ENCODE measurements at regions not wholly inside any gene's neighbourhood (a gene's known extent, or its start where the extent isn't known, plus 50 kb on each side); places are given as distances from the start of the nearest gene placed in this dataset.
"Not testable (repeated sequence)": the region's sequence is repeated elsewhere in the genome, so short reads cannot be mapped to it uniquely, and the experiment has no call there.

DNA sequence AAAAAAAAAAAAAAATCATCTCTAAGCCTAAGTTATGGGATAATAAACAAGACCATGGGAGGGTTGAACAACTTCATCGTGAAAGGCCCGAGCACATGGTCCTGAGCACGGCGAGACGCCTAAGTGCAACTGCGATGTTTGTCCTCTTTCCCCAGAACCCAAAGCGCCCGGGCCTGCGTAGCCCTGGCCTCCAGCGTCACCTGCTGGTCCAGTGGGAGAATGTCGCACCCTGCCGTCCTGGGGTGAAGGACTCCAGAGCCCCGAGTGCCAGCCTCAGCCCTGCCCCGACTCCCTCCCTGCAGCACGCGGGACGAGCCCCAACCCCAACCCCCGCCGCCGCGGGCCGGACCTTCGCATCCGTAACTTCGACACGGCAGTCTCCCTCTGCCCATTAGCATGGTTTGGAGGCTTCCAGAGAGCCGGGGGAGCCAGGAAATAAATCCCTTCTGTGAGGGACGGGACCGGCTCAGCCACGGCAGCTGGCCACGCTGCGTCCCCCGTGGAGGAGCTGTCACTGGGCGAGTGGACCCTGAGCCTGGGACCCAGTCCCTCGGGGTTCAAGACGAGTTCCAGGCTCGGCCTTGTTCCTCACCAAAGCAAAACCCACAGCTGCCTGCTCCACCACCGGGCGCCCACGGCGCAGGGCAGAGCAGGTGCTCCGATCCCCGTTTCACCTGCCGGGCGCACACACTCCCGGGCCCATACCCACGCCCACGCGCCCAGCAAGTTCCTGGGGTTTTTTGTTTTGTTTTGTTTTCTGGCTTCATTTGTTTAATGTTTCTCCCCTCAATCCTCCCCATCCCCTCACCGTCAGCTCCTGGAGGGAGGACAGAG is 132.5 kb upstream of the HAND1 start:
- Histone ChIP-seq H3K4me3 (peak overlapping the region; percentile 49; the same call in 1 of the 2 replicates), H3K4me2 (peak overlapping the region; percentile 71), H3K9ac (no peak overlapping the region), H3K27me3 (peaks cover 46% of the 10 kb centered on the region), H3K9me3 (no peaks in the 10 kb centered on the region), H3K36me3 (no peaks in the 10 kb centered on the region), H4K20me1 (peaks cover 6% of the 10 kb centered on the region; the same call in 1 of the 2 replicates), H3K4me1 (peaks cover 7% of the 10 kb centered on the region), H3K27ac (no peak overlapping the region)
- no peak for TF ChIP-seq Cebpa-rat (IDR thresholded peaks at IDR 0.05)

DNA sequence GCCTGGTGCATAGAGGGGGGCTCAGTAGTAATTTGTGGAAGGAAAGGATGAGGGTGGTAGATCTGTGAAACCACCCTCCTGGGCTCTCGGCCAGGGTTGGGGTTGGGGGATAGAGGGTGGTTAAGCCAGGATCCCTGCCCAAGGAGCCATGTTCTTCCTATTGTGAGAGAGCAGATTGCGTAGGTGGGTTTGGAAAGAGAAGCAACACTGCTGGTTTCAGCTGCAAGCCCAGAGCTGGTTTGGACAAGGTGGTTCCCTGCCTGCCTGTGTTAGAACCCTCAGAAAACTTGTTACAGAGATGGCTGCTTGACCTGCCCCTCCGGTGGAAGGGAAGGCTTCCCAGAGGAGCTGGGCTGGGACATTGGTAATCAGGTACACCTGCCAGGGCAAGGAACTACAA is 131.2 kb upstream of the HAND1 start:
- Histone ChIP-seq H3K9ac (no peak overlapping the region), H3K9me3 (no peaks in the 10 kb centered on the region), H3K4me3 (no peak overlapping the region), H3K36me3 (no peaks in the 10 kb centered on the region), H4K20me1 (peaks cover 6% of the 10 kb centered on the region; the same call in 1 of the 2 replicates), H3K4me2 (no peak overlapping the region), H3K27ac (no peak overlapping the region), H3K27me3 (peaks cover 46% of the 10 kb centered on the region), H3K4me1 (peaks cover 7% of the 10 kb centered on the region)
- no peak for TF ChIP-seq Cebpa-rat (IDR thresholded peaks at IDR 0.05)

GRCh38 chr5:154608531-154609011 is 130.5 kb upstream of the HAND1 start:
- Histone ChIP-seq H3K27me3 (peaks cover 46% of the 10 kb centered on the region), H4K20me1 (peaks cover 6% of the 10 kb centered on the region; the same call in 1 of the 2 replicates), H3K9ac (no peak overlapping the region), H3K36me3 (no peaks in the 10 kb centered on the region), H3K27ac (no peak overlapping the region), H3K4me1 (peaks cover 7% of the 10 kb centered on the region), H3K4me3 (no peak overlapping the region), H3K4me2 (no peak overlapping the region), H3K9me3 (no peaks in the 10 kb centered on the region)
- TF ChIP-seq Cebpa-rat (IDR thresholded peaks at IDR 0.05) = no peak

DNA sequence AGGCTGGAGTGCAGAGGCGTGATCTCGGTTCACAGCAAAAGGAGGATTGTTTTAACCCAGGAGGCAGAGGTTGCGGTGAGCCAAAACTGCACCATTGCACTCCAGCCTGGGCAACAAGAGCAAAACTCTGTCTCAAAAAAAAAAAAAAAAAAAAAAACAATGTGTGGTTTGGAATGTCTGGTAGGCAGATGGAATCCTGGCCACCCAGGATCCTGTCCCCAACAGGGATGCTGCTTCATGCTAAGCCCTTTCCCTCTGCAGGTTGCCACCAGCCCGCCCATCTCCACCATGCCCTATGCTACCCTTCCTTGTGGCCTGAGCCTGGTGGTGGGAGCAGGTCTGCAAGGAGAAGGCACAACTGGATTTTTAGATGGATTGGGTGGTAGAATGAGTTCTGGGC is 129.7 kb upstream of the HAND1 start:
- Histone ChIP-seq H3K4me1 (peaks cover 7% of the 10 kb centered on the region), H3K4me3 (no peak overlapping the region), H3K9me3 (no peaks in the 10 kb centered on the region), H4K20me1 (peaks cover 6% of the 10 kb centered on the region; the same call in 1 of the 2 replicates), H3K9ac (no peak overlapping the region), H3K4me2 (no peak overlapping the region), H3K36me3 (no peaks in the 10 kb centered on the region), H3K27me3 (peaks cover 39% of the 10 kb centered on the region), H3K27ac (no peak overlapping the region)
- TF ChIP-seq Cebpa-rat (IDR thresholded peaks at IDR 0.05) = no peak

- H4K20me1 ChIP-seq = peaks cover 6% of the 10 kb centered on the region; the same call in 1 of the 2 replicates
- H3K9me3 ChIP-seq = no peaks in the 10 kb centered on the region
- no peak for TF ChIP-seq Cebpa-rat (IDR thresholded peaks at IDR 0.05)
- no peak overlapping the region for H3K27ac ChIP-seq
- H3K27me3 ChIP-seq = peaks cover 24% of the 10 kb centered on the region
- peaks cover 7% of the 10 kb centered on the region for H3K4me1 ChIP-seq
- H3K9ac ChIP-seq = no peak overlapping the region
- no peak overlapping the region for H3K4me2 ChIP-seq
- H3K4me3 ChIP-seq = no peak overlapping the region
- no peaks in the 10 kb centered on the region for H3K36me3 ChIP-seq
Measured at GRCh38 chr5:154606246-154606645, 128.2 kb upstream of the HAND1 start.

DNA sequence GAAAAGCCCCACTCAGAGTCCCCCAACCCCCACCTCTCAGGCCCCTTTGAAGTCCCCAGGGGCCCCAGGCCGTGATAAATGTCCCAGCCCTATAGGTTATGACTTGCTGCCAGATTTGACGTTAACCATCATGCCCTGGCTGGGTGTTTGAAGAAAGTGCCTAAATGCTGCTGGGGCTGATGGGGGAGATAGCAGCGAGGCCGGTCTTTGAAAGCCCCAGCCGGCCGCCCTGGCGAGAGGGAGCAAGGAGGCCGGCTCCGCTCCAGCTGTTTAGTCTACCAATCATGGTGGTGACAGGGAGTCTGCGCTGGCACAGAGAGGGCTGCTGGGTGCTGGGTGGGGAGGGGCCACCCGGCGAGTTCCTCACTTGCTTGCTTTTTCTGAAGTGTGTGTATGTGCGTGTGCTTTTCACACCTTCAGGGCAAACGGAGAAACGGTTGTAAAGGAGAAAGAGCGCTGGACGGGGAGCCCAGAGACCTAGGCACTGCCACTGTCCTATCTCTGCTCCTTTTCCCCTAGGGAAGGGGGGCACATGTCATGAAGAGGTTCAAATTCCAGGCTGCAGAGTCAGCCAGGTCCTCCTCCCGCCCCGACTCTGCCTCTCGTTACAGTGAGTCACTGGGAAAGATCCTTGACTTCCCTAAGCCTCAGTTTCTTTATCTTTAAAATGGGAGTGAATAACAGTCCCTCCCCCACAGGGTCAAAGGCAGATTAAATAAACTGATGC is 126.1 kb upstream of the HAND1 start:
- Histone ChIP-seq H3K36me3 (no peaks in the 10 kb centered on the region), H3K9me3 (no peaks in the 10 kb centered on the region), H3K4me1 (no peaks in the 10 kb centered on the region; the same call in 1 of the 2 replicates), H3K4me3 (no peak overlapping the region), H3K27ac (no peak overlapping the region), H3K9ac (no peak overlapping the region), H4K20me1 (no peaks in the 10 kb centered on the region), H3K4me2 (peak overlapping the region; percentile 43; the same call in 1 of the 2 replicates), H3K27me3 (peaks cover 3% of the 10 kb centered on the region)
- TF ChIP-seq Cebpa-rat (IDR thresholded peaks at IDR 0.05) = no peak

GRCh38 chr5:154603485-154603884 is 125.5 kb upstream of the HAND1 start:
- H3K4me1 ChIP-seq = no peaks in the 10 kb centered on the region; the same call in 1 of the 2 replicates
- no peak overlapping the region for H3K9ac ChIP-seq
- H3K36me3 ChIP-seq = no peaks in the 10 kb centered on the region
- TF ChIP-seq Cebpa-rat (IDR thresholded peaks at IDR 0.05) = no peak
- H3K9me3 ChIP-seq = no peaks in the 10 kb centered on the region
- H3K27me3 ChIP-seq = no peaks in the 10 kb centered on the region; the same call in 1 of the 2 replicates
- H4K20me1 ChIP-seq = no peaks in the 10 kb centered on the region
- H3K4me2 ChIP-seq = no peak overlapping the region
- no peak overlapping the region for H3K4me3 ChIP-seq
- no peak overlapping the region for H3K27ac ChIP-seq

- Histone ChIP-seq H3K4me1 (no peaks in the 10 kb centered on the region; the same call in 1 of the 2 replicates), H3K9ac (no peak overlapping the region), H3K4me3 (no peak overlapping the region), H3K27me3 (no peaks in the 10 kb centered on the region), H3K4me2 (no peak overlapping the region), H4K20me1 (no peaks in the 10 kb centered on the region), H3K9me3 (no peaks in the 10 kb centered on the region), H3K27ac (no peak overlapping the region), H3K36me3 (no peaks in the 10 kb centered on the region)
- TF ChIP-seq Cebpa-rat (IDR thresholded peaks at IDR 0.05) = no peak
Measured at GRCh38 chr5:154603011-154603410, 125.0 kb upstream of the HAND1 start.

- H3K4me3 ChIP-seq = no peak overlapping the region
- TF ChIP-seq Cebpa-rat (IDR thresholded peaks at IDR 0.05) = no peak
- H3K9me3 ChIP-seq = no peaks in the 10 kb centered on the region
- H3K36me3 ChIP-seq = no peaks in the 10 kb centered on the region
- H3K4me1 ChIP-seq = no peaks in the 10 kb centered on the region; the same call in 1 of the 2 replicates
- no peak overlapping the region for H3K4me2 ChIP-seq
- no peak overlapping the region for H3K27ac ChIP-seq
- H4K20me1 ChIP-seq = no peaks in the 10 kb centered on the region
- no peaks in the 10 kb centered on the region for H3K27me3 ChIP-seq
- no peak overlapping the region for H3K9ac ChIP-seq
Measured at GRCh38 chr5:154601014-154601413, 123.0 kb upstream of the HAND1 start.

GRCh38 chr5:154598021-154598420 is 120.0 kb upstream of the HAND1 start:
- no peaks in the 10 kb centered on the region for H3K9me3 ChIP-seq
- no peaks in the 10 kb centered on the region for H3K27me3 ChIP-seq
- no peak overlapping the region for H3K4me3 ChIP-seq
- H3K4me1 ChIP-seq = no peaks in the 10 kb centered on the region
- no peak overlapping the region for H3K4me2 ChIP-seq
- H3K9ac ChIP-seq = no peak overlapping the region
- H3K27ac ChIP-seq = no peak overlapping the region
- no peaks in the 10 kb centered on the region for H4K20me1 ChIP-seq
- no peaks in the 10 kb centered on the region for H3K36me3 ChIP-seq
- TF ChIP-seq Cebpa-rat (IDR thresholded peaks at IDR 0.05) = no peak

GRCh38 chr5:154596844-154597243 is 118.8 kb upstream of the HAND1 start:
- not testable (repeated sequence) for H3K4me2 ChIP-seq, H3K9me3 ChIP-seq, H4K20me1 ChIP-seq, H3K9ac ChIP-seq, H3K4me3 ChIP-seq, H3K27me3 ChIP-seq, H3K27ac ChIP-seq, H3K36me3 ChIP-seq, H3K4me1 ChIP-seq
